ENCODE measurements at regions not wholly inside any gene's neighbourhood (a gene's known extent, or its start where the extent isn't known, plus 50 kb on each side); places are given as distances from the start of the nearest gene placed in this dataset.

DNA sequence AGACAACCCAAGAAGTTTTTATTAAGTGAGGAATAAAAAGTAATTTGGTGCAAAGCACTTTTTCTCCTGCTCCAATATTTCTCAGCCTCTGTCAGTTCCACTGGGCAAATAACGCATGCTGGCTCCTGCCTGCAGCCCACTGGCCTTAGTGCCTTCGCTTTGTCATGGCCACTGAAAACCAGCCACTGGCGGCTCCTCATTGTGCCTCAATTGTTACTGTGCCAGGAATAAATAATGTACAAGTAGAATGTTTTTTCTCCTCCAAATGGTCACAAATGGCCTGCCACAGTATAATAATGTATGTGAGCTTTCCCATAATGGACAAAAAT lies 267.1 kb downstream of the ACTR3 start:
- TF ChIP-seq, protein P1, sequence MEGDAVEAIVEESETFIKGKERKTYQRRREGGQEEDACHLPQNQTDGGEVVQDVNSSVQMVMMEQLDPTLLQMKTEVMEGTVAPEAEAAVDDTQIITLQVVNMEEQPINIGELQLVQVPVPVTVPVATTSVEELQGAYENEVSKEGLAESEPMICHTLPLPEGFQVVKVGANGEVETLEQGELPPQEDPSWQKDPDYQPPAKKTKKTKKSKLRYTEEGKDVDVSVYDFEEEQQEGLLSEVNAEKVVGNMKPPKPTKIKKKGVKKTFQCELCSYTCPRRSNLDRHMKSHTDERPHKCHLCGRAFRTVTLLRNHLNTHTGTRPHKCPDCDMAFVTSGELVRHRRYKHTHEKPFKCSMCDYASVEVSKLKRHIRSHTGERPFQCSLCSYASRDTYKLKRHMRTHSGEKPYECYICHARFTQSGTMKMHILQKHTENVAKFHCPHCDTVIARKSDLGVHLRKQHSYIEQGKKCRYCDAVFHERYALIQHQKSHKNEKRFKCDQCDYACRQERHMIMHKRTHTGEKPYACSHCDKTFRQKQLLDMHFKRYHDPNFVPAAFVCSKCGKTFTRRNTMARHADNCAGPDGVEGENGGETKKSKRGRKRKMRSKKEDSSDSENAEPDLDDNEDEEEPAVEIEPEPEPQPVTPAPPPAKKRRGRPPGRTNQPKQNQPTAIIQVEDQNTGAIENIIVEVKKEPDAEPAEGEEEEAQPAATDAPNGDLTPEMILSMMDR (IDR thresholded peaks at IDR 0.05), result no peak
- TF ChIP-seq POLR2A (IDR thresholded peaks at IDR 0.05), result no peak

All from lower leg skin (tissue), 3 donors.